ENCODE measurements at regions not wholly inside any gene's neighbourhood (a gene's known extent, or its start where the extent isn't known, plus 50 kb on each side); places are given as distances from the start of the nearest gene placed in this dataset.

DNA sequence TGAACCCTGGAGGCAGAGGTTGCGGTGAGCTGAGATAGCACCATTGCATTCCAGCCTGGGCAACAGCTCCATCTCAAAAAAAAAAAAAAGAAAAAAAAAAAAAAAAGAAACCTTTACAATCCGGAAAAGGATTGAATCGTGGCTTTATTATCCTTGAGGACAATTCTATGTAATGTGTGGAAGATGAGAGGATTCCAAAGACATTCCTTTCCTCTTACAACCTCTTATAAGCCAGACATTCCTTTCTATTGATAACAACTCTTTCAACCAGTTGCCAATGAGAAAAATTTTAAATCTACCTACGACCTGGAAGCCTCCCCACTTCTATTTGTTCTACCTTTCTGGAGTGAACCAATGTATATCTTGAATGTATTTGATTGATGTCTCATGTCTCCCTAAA lies 91.2 kb upstream of the EEF1E1 start:
- Histone ChIP-seq H3K4me1 (ENCODE audit: low read depth) (no peaks in the 10 kb centered on the region), H3K36me3 (ENCODE audit: low read depth) (no peaks in the 10 kb centered on the region), H3K9me3 (no peaks in the 10 kb centered on the region), H3K4me3 (no peak overlapping the region)
- ATAC-seq (no peak), DNase-seq (no peak)
- TF ChIP-seq, protein P1, sequence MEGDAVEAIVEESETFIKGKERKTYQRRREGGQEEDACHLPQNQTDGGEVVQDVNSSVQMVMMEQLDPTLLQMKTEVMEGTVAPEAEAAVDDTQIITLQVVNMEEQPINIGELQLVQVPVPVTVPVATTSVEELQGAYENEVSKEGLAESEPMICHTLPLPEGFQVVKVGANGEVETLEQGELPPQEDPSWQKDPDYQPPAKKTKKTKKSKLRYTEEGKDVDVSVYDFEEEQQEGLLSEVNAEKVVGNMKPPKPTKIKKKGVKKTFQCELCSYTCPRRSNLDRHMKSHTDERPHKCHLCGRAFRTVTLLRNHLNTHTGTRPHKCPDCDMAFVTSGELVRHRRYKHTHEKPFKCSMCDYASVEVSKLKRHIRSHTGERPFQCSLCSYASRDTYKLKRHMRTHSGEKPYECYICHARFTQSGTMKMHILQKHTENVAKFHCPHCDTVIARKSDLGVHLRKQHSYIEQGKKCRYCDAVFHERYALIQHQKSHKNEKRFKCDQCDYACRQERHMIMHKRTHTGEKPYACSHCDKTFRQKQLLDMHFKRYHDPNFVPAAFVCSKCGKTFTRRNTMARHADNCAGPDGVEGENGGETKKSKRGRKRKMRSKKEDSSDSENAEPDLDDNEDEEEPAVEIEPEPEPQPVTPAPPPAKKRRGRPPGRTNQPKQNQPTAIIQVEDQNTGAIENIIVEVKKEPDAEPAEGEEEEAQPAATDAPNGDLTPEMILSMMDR (IDR thresholded peaks at IDR 0.05), result no peak
- intact Hi-C loops (cut with DNase I, micrococcal nuclease), result no loop called here

GRCh38 chr6:8192597-8192996 lies 90.2 kb upstream of the EEF1E1 start:
- ATAC-seq, result no peak
- DNase-seq, result no peak
- Histone ChIP-seq H3K4me3 (no peak overlapping the region), H3K36me3 (ENCODE audit: low read depth) (no peaks in the 10 kb centered on the region), H3K9me3 (no peaks in the 10 kb centered on the region), H3K4me1 (ENCODE audit: low read depth) (no peaks in the 10 kb centered on the region)
- intact Hi-C loops (cut with DNase I, micrococcal nuclease), result no loop called here
- TF ChIP-seq, protein P1 (IDR thresholded peaks at IDR 0.05), result no peak

DNA sequence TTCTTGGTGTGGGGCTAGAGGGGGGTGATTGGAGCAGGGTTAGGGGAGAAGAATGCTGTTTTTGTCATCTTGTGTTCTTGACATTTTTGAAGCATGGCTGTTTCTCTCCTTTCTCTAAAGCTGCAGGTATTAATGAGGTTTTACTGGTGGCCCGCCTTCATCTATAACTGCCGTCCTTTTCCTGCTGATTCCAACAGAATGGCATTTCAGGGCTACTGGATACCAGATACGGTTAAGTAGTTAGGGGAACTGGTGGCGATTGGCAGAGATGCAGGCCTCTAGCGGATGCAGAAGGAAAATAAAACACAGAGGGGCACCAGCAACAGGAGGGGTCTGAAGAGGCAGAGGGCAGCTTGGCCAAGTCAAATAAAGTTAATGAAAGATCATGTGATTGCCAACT lies 89.7 kb upstream of the EEF1E1 start:
- TF ChIP-seq, protein P1 (IDR thresholded peaks at IDR 0.05), result no peak
- ATAC-seq (no peak), DNase-seq (no peak)

GRCh38 chr6:8191629-8192028 lies 89.3 kb upstream of the EEF1E1 start:
- no peaks in the 10 kb centered on the region for H3K4me1 ChIP-seq (ENCODE audit: low read depth)
- intact Hi-C loops (cut with DNase I, micrococcal nuclease), result no loop called here
- no peak overlapping the region for H3K4me3 ChIP-seq
- TF ChIP-seq, protein P1 (IDR thresholded peaks at IDR 0.05), result no peak
- no peak for DNase-seq
- no peaks in the 10 kb centered on the region for H3K9me3 ChIP-seq
- H3K36me3 ChIP-seq (ENCODE audit: low read depth), result no peaks in the 10 kb centered on the region
- ATAC-seq, result no peak

More for the DNA sequence above, 89.7 kb upstream of the EEF1E1 start:
- intact Hi-C loops (cut with DNase I, micrococcal nuclease), result no loop called here
- Histone ChIP-seq H3K36me3 (ENCODE audit: low read depth) (no peaks in the 10 kb centered on the region), H3K4me1 (ENCODE audit: low read depth) (no peaks in the 10 kb centered on the region), H3K9me3 (no peaks in the 10 kb centered on the region), H3K4me3 (no peak overlapping the region)

DNA sequence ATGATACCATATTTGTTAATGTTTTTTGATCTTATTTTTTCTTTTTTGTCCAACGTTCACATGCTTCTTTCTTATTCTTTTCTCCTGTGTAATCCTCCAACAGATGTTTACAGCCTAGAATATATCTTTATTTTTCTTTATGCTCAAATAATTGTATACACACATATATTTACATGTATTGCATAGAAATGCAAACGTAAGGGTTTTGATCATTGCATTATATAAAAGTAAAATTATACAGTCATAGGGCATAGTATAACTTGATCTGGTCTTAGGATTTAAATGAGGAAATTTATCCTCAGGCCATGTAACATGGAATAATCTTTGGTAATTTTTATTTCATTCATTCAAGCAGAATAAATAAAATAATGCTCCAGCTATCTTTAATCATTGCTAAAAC lies 84.9 kb upstream of the EEF1E1 start:
- TF ChIP-seq, protein P1 (IDR thresholded peaks at IDR 0.05), result no peak
- no peak overlapping the region for H3K4me3 ChIP-seq
- no peaks in the 10 kb centered on the region for H3K4me1 ChIP-seq (ENCODE audit: low read depth)
- no peak for ATAC-seq
- intact Hi-C loops (cut with DNase I, micrococcal nuclease), result no loop called here
- DNase-seq, result no peak
- H3K36me3 ChIP-seq (ENCODE audit: low read depth), result no peaks in the 10 kb centered on the region
- H3K9me3 ChIP-seq, result no peaks in the 10 kb centered on the region

Measured in mucosa of descending colon (tissue), 3 donors.